Endothelial cell of umbilical vein (primary cell): ENCODE measurements at regions not wholly inside any gene's neighbourhood (a gene's known extent, or its start where the extent isn't known, plus 50 kb on each side); places are given as distances from the start of the nearest gene placed in this dataset.

ENCODE experiments used
- BruUV-seq: library from RNA; stranded (reverse); fragments of 400-500 nt; replicated peaks from 2 replicates; lab custom pipeline; 2021; lab: Mats Ljungman, UMichigan
- CTCF ChIA-PET: fragments of 300-600, 350-600 bp; sonication (Branson Sonifier 250); formaldehyde crosslinking; loops from one replicate; lab custom pipeline; 2021; ENCODE audit warnings: antibody characterized with exemption, inconsistent platforms; lab: Charles Lee
- POLR2A ChIA-PET: fragments of 300-600, 350-600 bp; sonication (Branson Sonifier 250); formaldehyde crosslinking; loops from one replicate; lab custom pipeline; 2021; ENCODE audit warnings: antibody characterized with exemption, inconsistent platforms; lab: Charles Lee
- DNase-seq: peaks from one replicate; pipeline ENCODE4 v3.0.0-alpha.2; 2011; ENCODE audit warnings: low read depth, low spot score
- FAIRE-seq: peaks from 2 replicates; lab custom pipeline; 2011; peaks lifted over from hg19 to GRCh38; lab: Jason Lieb, UNC
- H2AFZ ChIP-seq: 2 replicates; pipeline ENCODE4 v1.6.0; 2012; ENCODE audit warnings: low read depth, low read length, control low read depth, inconsistent platforms
- H3K27ac ChIP-seq: 2 replicates; pipeline ENCODE4 v1.5.1; 2011; ENCODE audit warnings: low read depth, mild to moderate bottlenecking, control low read depth, low read length, moderate library complexity; ENCODE audit not compliant: insufficient read depth
- H3K27me3 ChIP-seq, 2 experiments: 2 replicates each; pipeline versions ENCODE4 v1.6.0 to v1.6.1; 2011; ENCODE audit warnings: low read length in 2 of 2, mixed read lengths in 1 of 2; ENCODE audit not compliant: control insufficient read depth in 2 of 2, insufficient read depth in 2 of 2
- H3K36me3 ChIP-seq, 2 experiments: 2 replicates in 1 of 2; 3 replicates in 1 of 2; pipeline ENCODE4 v1.5.1; 2011; ENCODE audit warnings: low read length in 2 of 2, mild to moderate bottlenecking in 1 of 2, moderate library complexity in 1 of 2; ENCODE audit not compliant: control insufficient read depth in 2 of 2, insufficient read depth in 2 of 2; ENCODE audit errors: extremely low read depth in 1 of 2
- H3K4me1 ChIP-seq: 3 replicates; pipeline ENCODE4 v1.5.1; 2011; ENCODE audit warnings: mild to moderate bottlenecking, low read length; ENCODE audit not compliant: control insufficient read depth, insufficient read depth; ENCODE audit errors: extremely low read depth
- H3K4me2 ChIP-seq: 2 replicates; pipeline ENCODE4 v1.6.1; 2011; ENCODE audit warnings: low read length, control low read depth, mixed read lengths; ENCODE audit not compliant: insufficient read depth
- H3K4me3 ChIP-seq, 3 experiments: fragments of 200-600 bp in 1 of 3; sonication (generic), shearing (Covaris generic) in 1 of 3; replicated peaks in 1 of 3; 2 replicates each; pipeline ENCODE4 v1.5.1; 2011 to 2016; ENCODE audit warnings: control low read depth in 3 of 3, low read length in 3 of 3, mild to moderate bottlenecking in 2 of 3, inconsistent platforms in 1 of 3, low read depth in 1 of 3, moderate library complexity in 1 of 3; ENCODE audit not compliant: insufficient read depth in 1 of 3
- H3K79me2 ChIP-seq: 2 replicates; pipeline ENCODE4 v1.6.0; 2012; ENCODE audit warnings: low read length, inconsistent platforms; ENCODE audit not compliant: control insufficient read depth, insufficient read depth
- H3K9ac ChIP-seq: replicated peaks from 2 replicates; pipeline ENCODE3; 2011; ENCODE audit warnings: low read length, control low read depth; ENCODE audit not compliant: insufficient read depth; ENCODE audit errors: extremely low read depth
- H3K9me1 ChIP-seq: replicated peaks from 3 replicates; pipeline ENCODE4 v1.6.0; 2011; ENCODE audit warnings: mild to moderate bottlenecking, low read length; ENCODE audit not compliant: control insufficient read depth, insufficient read depth; ENCODE audit errors: extremely low read depth
- H3K9me3 ChIP-seq: replicated peaks from 2 replicates; pipeline ENCODE4 v1.5.1; 2012; ENCODE audit warnings: low read length, inconsistent platforms; ENCODE audit not compliant: control insufficient read depth, insufficient read depth
- H4K20me1 ChIP-seq: replicated peaks from 2 replicates; pipeline ENCODE3; 2011; ENCODE audit warnings: mild to moderate bottlenecking, low read length; ENCODE audit not compliant: control insufficient read depth, insufficient read depth; ENCODE audit errors: extremely low read depth
- EZH2 ChIP-seq: IDR thresholded peaks from 2 replicates; pipeline ENCODE4 v1.6.1; 2012; ENCODE audit warnings: borderline replicate concordance, low read depth, mild to moderate bottlenecking, moderate library complexity, low read length, inconsistent platforms; ENCODE audit not compliant: severe bottlenecking
- FOS ChIP-seq: IDR thresholded peaks from 2 replicates; pipeline ENCODE4 v1.6.1; 2011; ENCODE audit warnings: mild to moderate bottlenecking, low read length, moderate library complexity, borderline replicate concordance; ENCODE audit not compliant: insufficient read depth
- GATA2 ChIP-seq: IDR thresholded peaks from 2 replicates; pipeline ENCODE4 v1.7.0; 2011; ENCODE audit warnings: low read depth, mild to moderate bottlenecking, moderate library complexity, mixed read lengths, low read length; ENCODE audit not compliant: insufficient read length, insufficient read depth
- JUN ChIP-seq: IDR thresholded peaks from 2 replicates; pipeline ENCODE4 v1.6.1; 2011; ENCODE audit warnings: borderline replicate concordance, low read depth; ENCODE audit not compliant: insufficient read length, insufficient read depth
- MAX ChIP-seq: IDR thresholded peaks from 2 replicates; pipeline ENCODE4 v1.6.1; 2011; ENCODE audit not compliant: insufficient read depth, insufficient read length
- MYC ChIP-seq: IDR thresholded peaks from one replicate; pipeline ENCODE4 v1.6.1; 2011; ENCODE audit warnings: mild to moderate bottlenecking, low read depth, low read length
- POLR2A ChIP-seq: IDR thresholded peaks from 2 replicates; pipeline ENCODE4 v1.6.1; 2012; ENCODE audit warnings: low read depth, mild to moderate bottlenecking, control low read depth, low read length
- POLR2AphosphoS5 ChIP-seq: IDR thresholded peaks from 2 replicates; pipeline ENCODE4 v1.6.1; 2012; ENCODE audit warnings: low read depth, mild to moderate bottlenecking, control low read depth, low read length, moderate library complexity; ENCODE audit not compliant: insufficient read depth
- dilution Hi-C: fragments of 300-500 bp; cut with MboI; formaldehyde crosslinking; loops from one replicate; pipeline ENCODE4 v1.15.0; 2019; ENCODE audit warnings: low sequenced_read_pairs; ENCODE audit not compliant: extremely low pct_ligation_motif_present
- intact Hi-C: fragments of 100-400 bp; cut with micrococcal nuclease; formaldehyde crosslinking; loops from one replicate; pipeline ENCODE4 v1.10.0; 2022
- TF ChIP-seq, protein P1 (sequence below), 2 donors: IDR thresholded peaks; 1 replicate in 1 of 2; 2 replicates in 1 of 2; pipeline ENCODE4 v1.5.1; 2011; ENCODE audit warnings: low read length in 2 of 2, mild to moderate bottlenecking in 2 of 2, moderate library complexity in 2 of 2, control low read depth in 1 of 2, inconsistent platforms in 1 of 2, low read depth in 1 of 2; ENCODE audit not compliant: insufficient read depth in 1 of 2; ENCODE audit errors: extremely low read depth in 1 of 2

GRCh38 chr13:50574731-50575130 lies 268.8 kb downstream of the DLEU7 start:
- Histone ChIP-seq H3K4me3 (no peak overlapping the region), H3K4me1 (no peaks in the 10 kb centered on the region), H3K79me2 (no peaks in the 10 kb centered on the region), H3K9me3 (no peaks in the 10 kb centered on the region), H4K20me1 (no peaks in the 10 kb centered on the region), H3K36me3 (no peaks in the 10 kb centered on the region), H3K27me3 (peaks cover under 1 to 4% of the 10 kb centered on the region in 2 experiments), H3K27ac (no peak overlapping the region), H3K4me2 (no peak overlapping the region), H3K9ac (no peak overlapping the region), H3K9me1 (no peaks in the 10 kb centered on the region), H2AFZ (no peak overlapping the region)
- FAIRE-seq (no peak), DNase-seq (no peak)
- dilution Hi-C loops (no loop called here), intact Hi-C loops (no loop called here)
- no TSS peak for BruUV-seq
- TF ChIP-seq, protein P1, sequence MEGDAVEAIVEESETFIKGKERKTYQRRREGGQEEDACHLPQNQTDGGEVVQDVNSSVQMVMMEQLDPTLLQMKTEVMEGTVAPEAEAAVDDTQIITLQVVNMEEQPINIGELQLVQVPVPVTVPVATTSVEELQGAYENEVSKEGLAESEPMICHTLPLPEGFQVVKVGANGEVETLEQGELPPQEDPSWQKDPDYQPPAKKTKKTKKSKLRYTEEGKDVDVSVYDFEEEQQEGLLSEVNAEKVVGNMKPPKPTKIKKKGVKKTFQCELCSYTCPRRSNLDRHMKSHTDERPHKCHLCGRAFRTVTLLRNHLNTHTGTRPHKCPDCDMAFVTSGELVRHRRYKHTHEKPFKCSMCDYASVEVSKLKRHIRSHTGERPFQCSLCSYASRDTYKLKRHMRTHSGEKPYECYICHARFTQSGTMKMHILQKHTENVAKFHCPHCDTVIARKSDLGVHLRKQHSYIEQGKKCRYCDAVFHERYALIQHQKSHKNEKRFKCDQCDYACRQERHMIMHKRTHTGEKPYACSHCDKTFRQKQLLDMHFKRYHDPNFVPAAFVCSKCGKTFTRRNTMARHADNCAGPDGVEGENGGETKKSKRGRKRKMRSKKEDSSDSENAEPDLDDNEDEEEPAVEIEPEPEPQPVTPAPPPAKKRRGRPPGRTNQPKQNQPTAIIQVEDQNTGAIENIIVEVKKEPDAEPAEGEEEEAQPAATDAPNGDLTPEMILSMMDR (IDR thresholded peaks at IDR 0.05; ENCODE audit: extremely low read depth in 1 of 2, insufficient read depth in 1 of 2, low read depth in 1 of 2, low read length in 2 of 2) = no peak
- no peak for TF ChIP-seq FOS
- TF ChIP-seq MYC = no peak
- no peak for TF ChIP-seq POLR2A
- TF ChIP-seq EZH2 = no peak
- no peak for TF ChIP-seq MAX
- no peak for TF ChIP-seq JUN
- TF ChIP-seq GATA2 = no peak
- no peak for TF ChIP-seq POLR2AphosphoS5
- ChIA-PET CTCF (no interaction called here), POLR2A (no interaction called here)
